SU-DHL-6 (cell line): ENCODE measurements at regions not wholly inside any gene's neighbourhood (a gene's known extent, or its start where the extent isn't known, plus 50 kb on each side); places are given as distances from the start of the nearest gene placed in this dataset.

Experiments
- H2AFZ ChIP-seq: fragments of 200-600 bp; sonication (generic); 2 replicates; pipeline ENCODE4 v1.6.1; 2014; ENCODE audit warnings: low read depth, mild to moderate bottlenecking, moderate library complexity, mixed read lengths, antibody characterized with exemption, low read length; ENCODE audit not compliant: severe bottlenecking
- H3F3A ChIP-seq: fragments of 200-600 bp; shearing (Covaris generic); 2 replicates; pipeline ENCODE4 v1.6.0; 2016; ENCODE audit warnings: antibody characterized with exemption, mild to moderate bottlenecking; ENCODE audit not compliant: insufficient read depth
- H3K27ac ChIP-seq: fragments of 200-600 bp; sonication (generic); 2 replicates; pipeline ENCODE4 v1.5.1; 2016; ENCODE audit warnings: low read depth, mild to moderate bottlenecking, low read length, moderate library complexity, mixed read lengths
- H3K27me3 ChIP-seq: fragments of 200-600 bp; sonication (generic), shearing (Covaris generic); 2 replicates; pipeline ENCODE4 v1.6.0; 2014; ENCODE audit warnings: mild to moderate bottlenecking, low read length
- H3K36me3 ChIP-seq: fragments of 200-600 bp; sonication (generic); 2 replicates; pipeline ENCODE4 v1.6.1; 2014; ENCODE audit warnings: mild to moderate bottlenecking, low read length, mixed read lengths
- H3K4me2 ChIP-seq: fragments of 300-600, 200-600 bp; shearing (Covaris generic), sonication (generic); 2 replicates; pipeline ENCODE4 v1.6.0; 2014; ENCODE audit warnings: low read length, low read depth, mild to moderate bottlenecking; ENCODE audit not compliant: poor library complexity, severe bottlenecking
- H3K4me3 ChIP-seq: fragments of 200-600 bp; sonication (generic); 2 replicates; pipeline ENCODE4 v1.5.1; 2014; ENCODE audit warnings: antibody characterized with exemption, low read length, mild to moderate bottlenecking, mixed read lengths; ENCODE audit not compliant: insufficient read depth, poor library complexity, severe bottlenecking
- H3K79me2 ChIP-seq: fragments of 200-600 bp; sonication (generic); 2 replicates; pipeline ENCODE4 v1.6.1; 2014; ENCODE audit warnings: mild to moderate bottlenecking, low read length, moderate library complexity; ENCODE audit not compliant: insufficient read depth
- H3K9ac ChIP-seq: fragments of 200-600 bp; sonication (generic); 2 replicates; pipeline ENCODE4 v1.7.0; 2014; ENCODE audit warnings: mild to moderate bottlenecking, low read length
- H3K9me2 ChIP-seq: fragments of 200-600 bp; sonication (generic); replicated peaks from 2 replicates; pipeline ENCODE4 v1.6.1; 2014; ENCODE audit warnings: low read length; ENCODE audit not compliant: insufficient read depth
- H3K9me3 ChIP-seq: fragments of 200-600 bp; sonication (generic); 2 replicates; pipeline ENCODE4 v1.6.1; 2014; ENCODE audit warnings: low read length, mixed read lengths; ENCODE audit not compliant: insufficient read depth
- H4K20me1 ChIP-seq: fragments of 200-600 bp; sonication (generic); 2 replicates; pipeline ENCODE4 v1.6.1; 2014; ENCODE audit warnings: low read depth, mild to moderate bottlenecking, antibody characterized with exemption, low read length, moderate library complexity, mixed read lengths
- CTCF ChIP-seq: fragments of 200-600 bp; sonication (generic); IDR thresholded peaks from one replicate; pipeline ENCODE4 v1.5.1; 2017; ENCODE audit warnings: antibody characterized with exemption, mild to moderate bottlenecking, low read length, moderate library complexity; ENCODE audit not compliant: insufficient read depth, poor library complexity, severe bottlenecking
- EZH2phosphoT487 ChIP-seq: fragments of 200-600 bp; sonication (generic), shearing (Covaris generic); conservative IDR thresholded peaks from 2 replicates; pipeline ENCODE4 v1.6.1; 2018; ENCODE audit warnings: mild to moderate bottlenecking, antibody characterized with exemption, low read length, moderate library complexity, mixed read lengths

GRCh38 chr11:119506436-119506835, 83.5 kb upstream of the THY1 start:
- Histone ChIP-seq H3K4me3 (no peak overlapping the region), H3K27me3 (no peaks in the 10 kb centered on the region; the same call in 1 of the 2 replicates), H3K27ac (no peak overlapping the region), H4K20me1 (no peaks in the 10 kb centered on the region), H3K9ac (no peak overlapping the region), H3F3A (no peaks in the 10 kb centered on the region), H3K9me3 (no peaks in the 10 kb centered on the region), H3K9me2 (no peaks in the 10 kb centered on the region), H2AFZ (no peak overlapping the region), H3K36me3 (no peaks in the 10 kb centered on the region), H3K79me2 (no peaks in the 10 kb centered on the region), H3K4me2 (no peak overlapping the region)
- TF ChIP-seq CTCF (no peak), EZH2phosphoT487 (no peak)

DNA sequence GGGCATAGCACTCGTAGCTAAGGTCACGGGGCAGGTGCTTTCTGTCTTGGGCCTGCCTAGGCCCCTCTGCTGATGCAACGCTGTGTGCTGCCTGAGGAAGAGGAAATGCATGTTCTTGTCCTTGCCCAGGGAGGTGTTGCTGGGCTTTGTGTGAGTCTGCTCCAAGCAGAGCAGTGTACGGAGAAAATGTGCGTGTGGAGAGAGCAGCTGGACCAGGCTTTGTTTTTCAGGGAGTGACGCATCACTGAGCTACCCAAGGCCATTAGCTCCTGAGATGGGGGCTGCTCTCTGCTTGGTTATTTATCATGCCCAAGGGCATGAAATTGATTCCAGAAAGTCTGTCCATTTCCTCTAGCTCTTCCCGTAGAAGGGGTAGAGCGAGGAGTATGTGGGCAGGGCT, 82.9 kb upstream of the THY1 start:
- Histone ChIP-seq H3K9ac (no peak overlapping the region), H3K9me3 (no peaks in the 10 kb centered on the region), H3K27ac (no peak overlapping the region), H4K20me1 (no peaks in the 10 kb centered on the region), H3F3A (no peaks in the 10 kb centered on the region), H3K4me3 (no peak overlapping the region), H3K4me2 (no peak overlapping the region), H2AFZ (no peak overlapping the region), H3K36me3 (no peaks in the 10 kb centered on the region), H3K79me2 (no peaks in the 10 kb centered on the region), H3K9me2 (no peaks in the 10 kb centered on the region), H3K27me3 (no peaks in the 10 kb centered on the region; the same call in 1 of the 2 replicates)
- TF ChIP-seq CTCF (no peak), EZH2phosphoT487 (no peak)

DNA sequence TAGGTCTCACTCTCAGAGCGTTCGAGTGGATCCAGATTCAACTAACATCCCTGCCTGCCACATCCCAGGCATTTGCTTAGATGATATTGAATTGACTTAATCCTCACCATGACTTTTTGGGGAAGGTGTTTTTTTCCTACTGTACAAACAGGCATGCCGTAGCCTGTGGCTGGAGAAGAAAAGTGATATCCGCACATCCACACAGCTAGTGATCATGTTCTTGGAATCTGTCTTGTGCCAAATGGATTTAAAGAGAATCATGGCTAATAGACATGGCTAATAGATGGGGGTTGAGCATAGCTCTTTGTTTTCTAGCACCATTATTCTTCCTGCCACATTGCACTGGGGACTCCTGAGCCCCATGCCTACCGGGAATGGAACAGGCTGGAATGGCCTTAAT, 82.1 kb upstream of the THY1 start:
- Histone ChIP-seq H3K27ac (no peak overlapping the region), H3K27me3 (no peaks in the 10 kb centered on the region; the same call in 1 of the 2 replicates), H3K79me2 (no peaks in the 10 kb centered on the region), H3K9ac (no peak overlapping the region), H3K4me2 (no peak overlapping the region), H3K36me3 (no peaks in the 10 kb centered on the region), H2AFZ (no peak overlapping the region), H3K9me2 (no peaks in the 10 kb centered on the region), H3K4me3 (no peak overlapping the region), H4K20me1 (no peaks in the 10 kb centered on the region), H3F3A (no peaks in the 10 kb centered on the region), H3K9me3 (no peaks in the 10 kb centered on the region)
- TF ChIP-seq CTCF (no peak), EZH2phosphoT487 (no peak)

GRCh38 chr11:119504371-119504770, 81.4 kb upstream of the THY1 start:
- H3K4me3 ChIP-seq: no peak overlapping the region
- no peaks in the 10 kb centered on the region for H3K36me3 ChIP-seq
- H3K27me3 ChIP-seq: no peaks in the 10 kb centered on the region; the same call in 1 of the 2 replicates
- no peaks in the 10 kb centered on the region for H3K9me3 ChIP-seq
- no peak overlapping the region for H3K4me2 ChIP-seq
- H3K9me2 ChIP-seq: no peaks in the 10 kb centered on the region
- no peak for TF ChIP-seq EZH2phosphoT487
- no peaks in the 10 kb centered on the region for H4K20me1 ChIP-seq
- H3K9ac ChIP-seq: no peak overlapping the region
- no peaks in the 10 kb centered on the region for H3K79me2 ChIP-seq
- H2AFZ ChIP-seq: no peak overlapping the region
- H3K27ac ChIP-seq: no peak overlapping the region
- no peaks in the 10 kb centered on the region for H3F3A ChIP-seq
